H1 (cell line): ENCODE measurements at regions not wholly inside any gene's neighbourhood (a gene's known extent, or its start where the extent isn't known, plus 50 kb on each side); places are given as distances from the start of the nearest gene placed in this dataset.

ENCODE experiments used
- CTCF ChIA-PET: fragments of 300-600 bp; sonication (Branson Sonifier 250); formaldehyde crosslinking; loops from one replicate; lab custom pipeline; 2021; ENCODE audit not compliant: partially characterized antibody; lab: Charles Lee
- POLR2A ChIA-PET: fragments of 300-600 bp; sonication (Branson Sonifier 250); formaldehyde crosslinking; loops from one replicate; lab custom pipeline; 2021; ENCODE audit warnings: inconsistent platforms; ENCODE audit not compliant: partially characterized antibody; lab: Charles Lee
- DNase-seq, 2 experiments: peaks; one replicate each; pipeline versions ENCODE4 v3.0.0 to v3.0.0-alpha.2; 2010 to 2022; ENCODE audit warnings: low spot score in 2 of 2, low read depth in 1 of 2, mixed read lengths in 1 of 2
- FAIRE-seq: peaks from 2 replicates; lab custom pipeline; 2011; peaks lifted over from hg19 to GRCh38; lab: Jason Lieb, UNC
- H2AFZ ChIP-seq: 2 replicates; pipeline ENCODE4 v1.8.1; 2012; ENCODE audit warnings: low read length, inconsistent platforms
- H2AK5ac ChIP-seq: 2 replicates; pipeline ENCODE4 v1.6.1; 2013; ENCODE audit warnings: low read depth, low read length
- H2BK120ac ChIP-seq: replicated peaks from 2 replicates; pipeline ENCODE3; 2013; ENCODE audit warnings: low read depth, low read length, inconsistent platforms
- H2BK12ac ChIP-seq: 2 replicates; pipeline ENCODE4 v1.6.1; 2013; ENCODE audit warnings: low read depth, low read length
- H2BK15ac ChIP-seq: 2 replicates; pipeline ENCODE4 v1.6.1; 2013; ENCODE audit warnings: low read length
- H2BK20ac ChIP-seq: 2 replicates; pipeline ENCODE4 v1.6.1; 2013; ENCODE audit warnings: low read length
- H2BK5ac ChIP-seq: 2 replicates; pipeline ENCODE4 v1.6.1; 2013; ENCODE audit warnings: low read depth, low read length
- H3K14ac ChIP-seq: 2 replicates; pipeline ENCODE4 v1.6.1; 2013; ENCODE audit warnings: inconsistent platforms; ENCODE audit not compliant: insufficient read length
- H3K18ac ChIP-seq: 2 replicates; pipeline ENCODE4 v1.6.1; 2013; ENCODE audit warnings: low read length; ENCODE audit errors: extremely low read depth
- H3K23ac ChIP-seq: 2 replicates; pipeline ENCODE4 v1.6.1; 2013; ENCODE audit warnings: inconsistent platforms; ENCODE audit not compliant: insufficient read length
- H3K23me2 ChIP-seq: 2 replicates; pipeline ENCODE4 v1.6.1; 2013; ENCODE audit warnings: low read depth, low read length
- H3K27ac ChIP-seq: 2 replicates; pipeline ENCODE4 v1.6.1; 2011; ENCODE audit warnings: low read depth, low read length, inconsistent platforms
- H3K27me3 ChIP-seq, 4 experiments: replicated peaks in 1 of 4; 1 replicate in 1 of 4; 2 replicates in 3 of 4; pipeline versions ENCODE4 v1.6.1 to v1.8.1; 2011 to 2013; ENCODE audit warnings: low read length in 3 of 4, mild to moderate bottlenecking in 3 of 4, inconsistent platforms in 2 of 4, mixed read lengths in 2 of 4, moderate library complexity in 1 of 4; ENCODE audit not compliant: control insufficient read depth in 3 of 4, insufficient read depth in 3 of 4; ENCODE audit errors: extremely low read depth in 1 of 4
- H3K36me3 ChIP-seq, 4 experiments: 2 replicates each; pipeline versions ENCODE4 v1.6.1 to v1.8.1; 2011 to 2013; ENCODE audit warnings: mild to moderate bottlenecking in 4 of 4, low read length in 3 of 4, moderate library complexity in 2 of 4, control low read depth in 1 of 4, inconsistent platforms in 1 of 4; ENCODE audit not compliant: insufficient read depth in 4 of 4, control insufficient read depth in 2 of 4
- H3K4ac ChIP-seq: replicated peaks from 2 replicates; pipeline ENCODE3; 2013; ENCODE audit warnings: low read length, low read depth, mixed read lengths, inconsistent platforms; ENCODE audit not compliant: insufficient read length
- H3K4me1 ChIP-seq, 4 experiments: replicated peaks in 1 of 4; 1 replicate in 1 of 4; 2 replicates in 3 of 4; pipeline versions ENCODE4 v1.6.1 to v1.8.1; 2011 to 2013; ENCODE audit warnings: low read length in 3 of 4, inconsistent platforms in 2 of 4, mixed read lengths in 1 of 4; ENCODE audit not compliant: insufficient read depth in 4 of 4, control insufficient read depth in 3 of 4
- H3K4me2 ChIP-seq, 2 experiments: 2 replicates each; pipeline versions ENCODE4 v1.6.1 to v1.8.1; 2011 to 2013; ENCODE audit warnings: low read depth in 2 of 2, low read length in 2 of 2, control low read depth in 1 of 2, inconsistent platforms in 1 of 2, mild to moderate bottlenecking in 1 of 2; ENCODE audit not compliant: insufficient read depth in 1 of 2
- H3K4me3 ChIP-seq, 4 experiments: fragments of 200-600, 300-600 bp in 1 of 4; sonication (generic), shearing (Covaris generic), sonication (Bioruptor Twin) in 1 of 4; 2 replicates each; pipeline versions ENCODE4 v1.5.1 to v1.8.1; 2011 to 2016; ENCODE audit warnings: low read length in 4 of 4, low read depth in 3 of 4, control low read depth in 2 of 4, inconsistent platforms in 2 of 4, mild to moderate bottlenecking in 2 of 4, mixed read lengths in 1 of 4, moderate library complexity in 1 of 4; ENCODE audit not compliant: insufficient read depth in 2 of 4; ENCODE audit errors: extremely low read depth in 1 of 4
- H3K56ac ChIP-seq: replicated peaks from 2 replicates; pipeline ENCODE3; 2013; ENCODE audit warnings: low read depth, mild to moderate bottlenecking, mixed read lengths, low read length, inconsistent platforms; ENCODE audit not compliant: insufficient read length
- H3K79me1 ChIP-seq: 2 replicates; pipeline ENCODE4 v1.6.1; 2013; ENCODE audit warnings: low read depth, low read length, control low read depth
- H3K79me2 ChIP-seq, 2 experiments: 2 replicates each; pipeline versions ENCODE4 v1.6.1 to v1.8.1; 2012 to 2013; ENCODE audit warnings: low read length in 2 of 2, mild to moderate bottlenecking in 2 of 2, inconsistent platforms in 1 of 2; ENCODE audit not compliant: insufficient read depth in 2 of 2, control insufficient read depth in 1 of 2
- H3K9ac ChIP-seq, 4 experiments: replicated peaks in 1 of 4; 1 replicate in 1 of 4; 2 replicates in 3 of 4; pipeline versions ENCODE4 v1.6.1 to v1.8.1; 2011 to 2013; ENCODE audit warnings: low read depth in 3 of 4, low read length in 3 of 4, control low read depth in 2 of 4, mild to moderate bottlenecking in 2 of 4, moderate library complexity in 2 of 4, inconsistent platforms in 1 of 4; ENCODE audit errors: extremely low read depth in 1 of 4
- H3K9me3 ChIP-seq, 2 experiments: 2 replicates each; pipeline versions ENCODE4 v1.6.1 to v1.8.1; 2012 to 2013; ENCODE audit warnings: mild to moderate bottlenecking in 2 of 2, moderate library complexity in 2 of 2, control low read depth in 1 of 2, inconsistent platforms in 1 of 2, low read depth in 1 of 2, low read length in 1 of 2, mixed read lengths in 1 of 2; ENCODE audit not compliant: insufficient read depth in 2 of 2
- H4K20me1 ChIP-seq, 2 experiments: replicated peaks in 1 of 2; 2 replicates each; pipeline versions ENCODE3 to v1.8.1; 2011 to 2013; ENCODE audit warnings: inconsistent platforms in 2 of 2, low read length in 2 of 2, mild to moderate bottlenecking in 1 of 2; ENCODE audit not compliant: insufficient read depth in 2 of 2, control insufficient read depth in 1 of 2
- H4K5ac ChIP-seq: 2 replicates; pipeline ENCODE4 v1.6.1; 2013; ENCODE audit warnings: low read length, low read depth, mixed read lengths, inconsistent platforms; ENCODE audit not compliant: insufficient read length
- H4K8ac ChIP-seq: 2 replicates; pipeline ENCODE4 v1.8.0; 2013; ENCODE audit warnings: mild to moderate bottlenecking, moderate library complexity, low read length, inconsistent platforms; ENCODE audit not compliant: insufficient read depth; ENCODE audit errors: extremely low read depth
- H4K91ac ChIP-seq: replicated peaks from 2 replicates; pipeline ENCODE3; 2013; ENCODE audit warnings: low read length, mixed read lengths, inconsistent platforms; ENCODE audit not compliant: insufficient read length
- PHF8 ChIP-seq: fragments of 200-600 bp; sonication (generic); conservative IDR thresholded peaks from 2 replicates; pipeline ENCODE4 v1.7.1; 2012; ENCODE audit warnings: low read depth, mild to moderate bottlenecking, inconsistent platforms, low read length, moderate library complexity
- RAD21 ChIP-seq, 2 experiments: IDR thresholded peaks in 1 of 2; conservative IDR thresholded peaks in 1 of 2; 2 replicates each; pipeline ENCODE4 v1.6.1; 2011; ENCODE audit warnings: low read depth in 2 of 2, low read length in 2 of 2, improper control_type of control experiment in 1 of 2, inconsistent platforms in 1 of 2, mild to moderate bottlenecking in 1 of 2, moderate library complexity in 1 of 2
- RNF2 ChIP-seq: fragments of 200-900, 300-1000 bp; sonication (generic); IDR thresholded peaks from 2 replicates; pipeline ENCODE4 v1.7.1; 2016; ENCODE audit warnings: borderline replicate concordance, low read depth, mild to moderate bottlenecking, antibody characterized with exemption, low read length; ENCODE audit not compliant: poor library complexity, severe bottlenecking; ENCODE audit errors: missing control alignments
- TEAD4 ChIP-seq: IDR thresholded peaks from 2 replicates; pipeline ENCODE4 v1.6.1; 2012; ENCODE audit warnings: low read depth, low read length, inconsistent platforms, mixed read lengths

DNA sequence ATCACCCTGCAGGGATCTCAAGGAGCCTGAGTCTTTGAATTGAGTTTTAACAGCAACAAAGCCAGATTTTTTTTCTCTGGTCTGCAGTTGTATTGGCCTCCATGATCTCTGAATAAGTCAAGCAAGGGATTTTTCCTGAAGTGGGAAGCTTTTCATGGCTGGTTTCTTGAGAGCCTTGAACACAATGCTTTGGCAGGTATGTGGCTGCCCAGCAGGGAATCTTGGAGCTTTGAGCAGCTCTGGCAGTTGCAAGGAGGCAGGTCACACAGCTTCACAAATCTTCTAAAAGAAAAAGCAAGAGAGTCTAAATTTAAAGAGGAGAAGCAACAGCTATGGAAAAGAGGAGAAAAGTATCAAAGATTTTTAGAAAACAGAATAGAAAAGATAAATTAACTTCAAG, 60.1 kb downstream of the RPS29 start:
- FAIRE-seq (no peak), DNase-seq (no peak)
- H4K20me1 ChIP-seq = no peaks in the 10 kb centered on the region
- H3K18ac ChIP-seq = no peak overlapping the region
- no peak overlapping the region for H4K8ac ChIP-seq
- no peak for TF ChIP-seq PHF8
- TF ChIP-seq RAD21 (IDR thresholded peaks at IDR 0.05 in 1 of 2, conservative IDR thresholded peaks at IDR 0.05 in 1 of 2; ENCODE audit: low read depth in 2 of 2, low read length in 2 of 2) = no peak
- TF ChIP-seq TEAD4 = peak; percentile 35; the same call in 1 of the 2 replicates
- no peak for TF ChIP-seq RNF2
- H2BK15ac ChIP-seq = no peak overlapping the region
- H3K79me1 ChIP-seq = no peaks in the 10 kb centered on the region
- H3K9me3 ChIP-seq = no peaks in the 10 kb centered on the region
- H2BK5ac ChIP-seq = no peak overlapping the region
- no peak overlapping the region for H3K56ac ChIP-seq
- H3K27ac ChIP-seq = no peak overlapping the region
- no peak overlapping the region for H2BK120ac ChIP-seq
- H3K14ac ChIP-seq = no peak overlapping the region
- no peak overlapping the region for H3K4me2 ChIP-seq
- no peak overlapping the region for H3K4me3 ChIP-seq
- H3K9ac ChIP-seq = no peak overlapping the region
- no peak overlapping the region for H2BK12ac ChIP-seq
- H3K27me3 ChIP-seq = no peaks in the 10 kb centered on the region
- POLR2A ChIA-PET = interaction anchor here (1.1 kb wide), 1 partner anchor 57 kb away, joined by 3 read pairs; no protein-coding TSS in a partner anchor
- H2AK5ac ChIP-seq = no peak overlapping the region
- no peaks in the 10 kb centered on the region for H3K79me2 ChIP-seq
- H3K23me2 ChIP-seq = 0 out of 2 replicates have a peak, but pooled peaks cover 2% of the 10 kb centered on the region
- no peak overlapping the region for H2AFZ ChIP-seq
- H3K36me3 ChIP-seq = no peaks in the 10 kb centered on the region; a peak in 1 of 8 replicates
- no peak overlapping the region for H4K5ac ChIP-seq
- H3K23ac ChIP-seq = no peak overlapping the region
- CTCF ChIA-PET = interaction anchor here (1.1 to 2.2 kb wide), 4 partner anchors 12 to 61 kb away, joined by 4 to 11 read pairs (median 6); no protein-coding TSS in a partner anchor
- no peaks in the 10 kb centered on the region for H3K4me1 ChIP-seq
- H4K91ac ChIP-seq = no peak overlapping the region
- no peak overlapping the region for H2BK20ac ChIP-seq
- no peak overlapping the region for H3K4ac ChIP-seq
